ENCODE measurements at regions not wholly inside any gene's neighbourhood (a gene's known extent, or its start where the extent isn't known, plus 50 kb on each side); places are given as distances from the start of the nearest gene placed in this dataset.

DNA sequence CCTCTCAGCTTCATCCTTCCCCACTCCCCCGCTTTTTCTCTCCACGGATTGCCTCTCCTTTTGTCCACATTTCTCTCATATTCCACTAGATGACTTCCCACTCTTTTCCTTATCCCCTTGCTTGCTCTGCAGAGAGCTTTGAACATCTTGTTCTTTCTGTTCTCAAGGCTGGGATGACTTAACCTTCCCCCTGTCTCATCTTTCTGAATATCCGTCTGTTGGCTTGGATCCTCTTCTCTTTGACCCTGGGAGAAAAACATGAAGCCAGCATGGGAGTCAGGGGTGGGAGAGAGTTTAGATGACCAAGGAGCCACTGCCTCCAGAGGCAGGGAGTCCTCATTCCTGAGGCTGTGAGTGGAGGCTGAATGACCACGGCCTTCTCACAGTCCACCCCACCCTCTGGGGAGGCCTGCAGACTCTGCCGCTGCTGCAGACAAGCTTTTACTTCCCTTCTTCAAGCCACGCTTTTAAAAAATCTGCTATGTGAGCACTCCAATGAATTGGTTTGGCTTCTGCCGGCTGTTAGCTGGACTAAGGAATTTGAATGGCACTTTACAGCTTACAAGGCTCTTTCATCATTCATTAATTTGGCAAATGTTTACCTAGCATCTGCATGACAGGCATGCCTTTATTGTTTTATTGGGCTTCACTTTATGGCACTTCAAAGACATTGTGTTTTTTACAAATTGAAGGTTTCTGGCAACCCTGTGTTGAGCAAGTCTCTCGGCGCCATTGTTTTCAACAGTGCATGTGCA is 111.6 kb upstream of the SLC6A6 start:
- TF ChIP-seq ZNF274 (IDR thresholded peaks at IDR 0.05; ENCODE audit: low read depth, low read length): no peak
- TF ChIP-seq YY1 (IDR thresholded peaks at IDR 0.05; ENCODE audit: insufficient read depth, insufficient read length): no peak
- no peak for TF ChIP-seq SUZ12 (IDR thresholded peaks at IDR 0.05; ENCODE audit: extremely low read depth, insufficient read depth, insufficient read length)
